ENCODE measurements at regions not wholly inside any gene's neighbourhood (a gene's known extent, or its start where the extent isn't known, plus 50 kb on each side); places are given as distances from the start of the nearest gene placed in this dataset.

GRCh38 chr14:58815161-58815701 is 177.5 kb downstream of the DACT1 start:
- H3K4me3 ChIP-seq (ENCODE audit: low read depth, low read length) = no peak overlapping the region
- H3K9ac ChIP-seq (ENCODE audit: low read length) = no peak overlapping the region
- H3K36me3 ChIP-seq (ENCODE audit: control insufficient read depth, insufficient read depth, low read length) = no peaks in the 10 kb centered on the region
- no peaks in the 10 kb centered on the region for H3K27me3 ChIP-seq (ENCODE audit: control insufficient read depth, insufficient read depth, low read length)
- no peaks in the 10 kb centered on the region for H3K9me3 ChIP-seq (ENCODE audit: control insufficient read depth, insufficient read depth, low read depth, low read length)
- no peaks in the 10 kb centered on the region for H3K4me1 ChIP-seq (ENCODE audit: control insufficient read depth, insufficient read depth, low read length)
- no peak overlapping the region for H3K27ac ChIP-seq (ENCODE audit: low read depth, low read length)

- Histone ChIP-seq H3K4me3 (ENCODE audit: low read depth, low read length) (no peak overlapping the region), H3K27me3 (ENCODE audit: control insufficient read depth, insufficient read depth, low read length) (no peaks in the 10 kb centered on the region), H3K4me1 (ENCODE audit: control insufficient read depth, insufficient read depth, low read length) (no peaks in the 10 kb centered on the region), H3K9me3 (ENCODE audit: control insufficient read depth, insufficient read depth, low read depth, low read length) (no peaks in the 10 kb centered on the region), H3K36me3 (ENCODE audit: control insufficient read depth, insufficient read depth, low read length) (no peaks in the 10 kb centered on the region), H3K27ac (ENCODE audit: low read depth, low read length) (no peak overlapping the region), H3K9ac (ENCODE audit: low read length) (no peak overlapping the region)
These were observed 178.0 kb downstream of the DACT1 start for GRCh38 chr14:58815794-58816193.

- Histone ChIP-seq H3K4me1 (ENCODE audit: control insufficient read depth, insufficient read depth, low read length) (no peaks in the 10 kb centered on the region), H3K9me3 (ENCODE audit: control insufficient read depth, insufficient read depth, low read depth, low read length) (no peaks in the 10 kb centered on the region), H3K27me3 (ENCODE audit: control insufficient read depth, insufficient read depth, low read length) (no peaks in the 10 kb centered on the region), H3K36me3 (ENCODE audit: control insufficient read depth, insufficient read depth, low read length) (no peaks in the 10 kb centered on the region), H3K27ac (ENCODE audit: low read depth, low read length) (no peak overlapping the region), H3K4me3 (ENCODE audit: low read depth, low read length) (no peak overlapping the region), H3K9ac (ENCODE audit: low read length) (no peak overlapping the region)
These were observed 178.8 kb downstream of the DACT1 start for GRCh38 chr14:58816416-58817115.

- H3K4me3 ChIP-seq (ENCODE audit: low read depth, low read length) = no peak overlapping the region
- no peak overlapping the region for H3K27ac ChIP-seq (ENCODE audit: low read depth, low read length)
- H3K9ac ChIP-seq (ENCODE audit: low read length) = no peak overlapping the region
- no peaks in the 10 kb centered on the region for H3K36me3 ChIP-seq (ENCODE audit: control insufficient read depth, insufficient read depth, low read length)
- H3K27me3 ChIP-seq (ENCODE audit: control insufficient read depth, insufficient read depth, low read length) = no peaks in the 10 kb centered on the region
- H3K4me1 ChIP-seq (ENCODE audit: control insufficient read depth, insufficient read depth, low read length) = no peaks in the 10 kb centered on the region
- H3K9me3 ChIP-seq (ENCODE audit: control insufficient read depth, insufficient read depth, low read depth, low read length) = no peaks in the 10 kb centered on the region
These were observed 180.1 kb downstream of the DACT1 start for GRCh38 chr14:58817846-58818245.

- Histone ChIP-seq H3K4me1 (ENCODE audit: control insufficient read depth, insufficient read depth, low read length) (no peaks in the 10 kb centered on the region), H3K27me3 (ENCODE audit: control insufficient read depth, insufficient read depth, low read length) (no peaks in the 10 kb centered on the region), H3K4me3 (ENCODE audit: low read depth, low read length) (no peak overlapping the region), H3K9ac (ENCODE audit: low read length) (no peak overlapping the region), H3K36me3 (ENCODE audit: control insufficient read depth, insufficient read depth, low read length) (no peaks in the 10 kb centered on the region), H3K27ac (ENCODE audit: low read depth, low read length) (no peak overlapping the region), H3K9me3 (ENCODE audit: control insufficient read depth, insufficient read depth, low read depth, low read length) (no peaks in the 10 kb centered on the region)
These were observed 182.3 kb downstream of the DACT1 start for GRCh38 chr14:58820032-58820431.

GRCh38 chr14:58821421-58821820 is 183.7 kb downstream of the DACT1 start:
- H3K36me3 ChIP-seq (ENCODE audit: control insufficient read depth, insufficient read depth, low read length) = no peaks in the 10 kb centered on the region
- H3K27me3 ChIP-seq (ENCODE audit: control insufficient read depth, insufficient read depth, low read length) = no peaks in the 10 kb centered on the region
- H3K4me3 ChIP-seq (ENCODE audit: low read depth, low read length) = no peak overlapping the region

GRCh38 chr14:58822856-58823255 is 185.1 kb downstream of the DACT1 start:
- Histone ChIP-seq H3K4me1 (ENCODE audit: control insufficient read depth, insufficient read depth, low read length) (no peaks in the 10 kb centered on the region), H3K4me3 (ENCODE audit: low read depth, low read length) (no peak overlapping the region), H3K36me3 (ENCODE audit: control insufficient read depth, insufficient read depth, low read length) (no peaks in the 10 kb centered on the region), H3K27me3 (ENCODE audit: control insufficient read depth, insufficient read depth, low read length) (no peaks in the 10 kb centered on the region), H3K27ac (ENCODE audit: low read depth, low read length) (no peak overlapping the region), H3K9ac (ENCODE audit: low read length) (no peak overlapping the region), H3K9me3 (ENCODE audit: control insufficient read depth, insufficient read depth, low read depth, low read length) (peaks cover 9% of the 10 kb centered on the region)

More at GRCh38 chr14:58821421-58821820, 183.7 kb downstream of the DACT1 start:
- no peak overlapping the region for H3K27ac ChIP-seq (ENCODE audit: low read depth, low read length)
- H3K9ac ChIP-seq (ENCODE audit: low read length) = no peak overlapping the region
- no peaks in the 10 kb centered on the region for H3K4me1 ChIP-seq (ENCODE audit: control insufficient read depth, insufficient read depth, low read length)
- peaks cover 2% of the 10 kb centered on the region; the same call in 1 of the 2 replicates for H3K9me3 ChIP-seq (ENCODE audit: control insufficient read depth, insufficient read depth, low read depth, low read length)

- no peaks in the 10 kb centered on the region for H3K4me1 ChIP-seq (ENCODE audit: control insufficient read depth, insufficient read depth, low read length)
- H3K36me3 ChIP-seq (ENCODE audit: control insufficient read depth, insufficient read depth, low read length) = no peaks in the 10 kb centered on the region
- H3K9ac ChIP-seq (ENCODE audit: low read length) = no peak overlapping the region
- H3K27ac ChIP-seq (ENCODE audit: low read depth, low read length) = no peak overlapping the region
- H3K9me3 ChIP-seq (ENCODE audit: control insufficient read depth, insufficient read depth, low read depth, low read length) = peaks cover 9% of the 10 kb centered on the region
- no peaks in the 10 kb centered on the region for H3K27me3 ChIP-seq (ENCODE audit: control insufficient read depth, insufficient read depth, low read length)
- no peak overlapping the region for H3K4me3 ChIP-seq (ENCODE audit: low read depth, low read length)
These were observed 185.6 kb downstream of the DACT1 start for GRCh38 chr14:58823312-58823711.

GRCh38 chr14:58824106-58824505 is 186.3 kb downstream of the DACT1 start:
- no peak overlapping the region for H3K27ac ChIP-seq (ENCODE audit: low read depth, low read length)
- no peaks in the 10 kb centered on the region for H3K4me1 ChIP-seq (ENCODE audit: control insufficient read depth, insufficient read depth, low read length)

GRCh38 chr14:58824796-58825195 is 187.0 kb downstream of the DACT1 start:
- Histone ChIP-seq H3K27me3 (ENCODE audit: control insufficient read depth, insufficient read depth, low read length) (no peaks in the 10 kb centered on the region), H3K36me3 (ENCODE audit: control insufficient read depth, insufficient read depth, low read length) (no peaks in the 10 kb centered on the region), H3K4me3 (ENCODE audit: low read depth, low read length) (no peak overlapping the region), H3K9me3 (ENCODE audit: control insufficient read depth, insufficient read depth, low read depth, low read length) (peaks cover 9% of the 10 kb centered on the region), H3K27ac (ENCODE audit: low read depth, low read length) (no peak overlapping the region), H3K9ac (ENCODE audit: low read length) (no peak overlapping the region), H3K4me1 (ENCODE audit: control insufficient read depth, insufficient read depth, low read length) (no peaks in the 10 kb centered on the region)

More at GRCh38 chr14:58824106-58824505, 186.3 kb downstream of the DACT1 start:
- H3K4me3 ChIP-seq (ENCODE audit: low read depth, low read length) = no peak overlapping the region
- peaks cover 9% of the 10 kb centered on the region for H3K9me3 ChIP-seq (ENCODE audit: control insufficient read depth, insufficient read depth, low read depth, low read length)
- no peaks in the 10 kb centered on the region for H3K27me3 ChIP-seq (ENCODE audit: control insufficient read depth, insufficient read depth, low read length)
- no peaks in the 10 kb centered on the region for H3K36me3 ChIP-seq (ENCODE audit: control insufficient read depth, insufficient read depth, low read length)
- no peak overlapping the region for H3K9ac ChIP-seq (ENCODE audit: low read length)

- Histone ChIP-seq H3K4me1 (ENCODE audit: control insufficient read depth, insufficient read depth, low read length) (no peaks in the 10 kb centered on the region), H3K9ac (ENCODE audit: low read length) (no peak overlapping the region), H3K27ac (ENCODE audit: low read depth, low read length) (no peak overlapping the region), H3K27me3 (ENCODE audit: control insufficient read depth, insufficient read depth, low read length) (no peaks in the 10 kb centered on the region), H3K4me3 (ENCODE audit: low read depth, low read length) (no peak overlapping the region), H3K9me3 (ENCODE audit: control insufficient read depth, insufficient read depth, low read depth, low read length) (peaks cover 9% of the 10 kb centered on the region), H3K36me3 (ENCODE audit: control insufficient read depth, insufficient read depth, low read length) (no peaks in the 10 kb centered on the region)
These were observed 187.8 kb downstream of the DACT1 start for GRCh38 chr14:58825606-58826005.
